NCI-H2227 treated with DMSO at 0.1 percent for 48 hours (cell line): ENCODE measurements at regions not wholly inside any gene's neighbourhood (a gene's known extent, or its start where the extent isn't known, plus 50 kb on each side); places are given as distances from the start of the nearest gene placed in this dataset.

Experiments used
- DNase-seq: peaks from one replicate; lab custom pipeline; 2025; lab: John Stamatoyannopoulos, UW

GRCh38 chr5:81914696-81915095, 57.1 kb upstream of the ATG10 start:
- DNase-seq: no peak

GRCh38 chr5:81912933-81913332, 58.9 kb upstream of the ATG10 start:
- no peak for DNase-seq

GRCh38 chr5:81909677-81910076, 62.1 kb upstream of the ATG10 start:
- DNase-seq: no peak

- DNase-seq: no peak
Observed at GRCh38 chr5:81908771-81909170, 63.1 kb upstream of the ATG10 start.

GRCh38 chr5:81908044-81908443, 63.8 kb upstream of the ATG10 start:
- DNase-seq: no peak

- no peak for DNase-seq
Observed at GRCh38 chr5:81907012-81907635, 64.7 kb upstream of the ATG10 start.

GRCh38 chr5:81906086-81906485, 65.7 kb upstream of the ATG10 start:
- no peak for DNase-seq

- no peak for DNase-seq
Observed at GRCh38 chr5:81904861-81905260, 67.0 kb upstream of the ATG10 start.

GRCh38 chr5:81904166-81904565, 67.7 kb upstream of the ATG10 start:
- no peak for DNase-seq

GRCh38 chr5:81901586-81901985, 70.2 kb upstream of the ATG10 start:
- DNase-seq: no peak

GRCh38 chr5:81899123-81899522, 72.7 kb upstream of the ATG10 start:
- no peak for DNase-seq

- DNase-seq: no peak
Observed at GRCh38 chr5:81898403-81898802, 73.4 kb upstream of the ATG10 start.

- DNase-seq: no peak
Observed at GRCh38 chr5:81896764-81897163, 75.1 kb upstream of the ATG10 start.

GRCh38 chr5:81895307-81895706, 76.5 kb upstream of the ATG10 start:
- DNase-seq: no peak

GRCh38 chr5:81893961-81894360, 77.9 kb upstream of the ATG10 start:
- DNase-seq: no peak

GRCh38 chr5:81884871-81885270, 87.0 kb upstream of the ATG10 start:
- no peak for DNase-seq

- DNase-seq: no peak
Observed at GRCh38 chr5:81883371-81883770, 88.5 kb upstream of the ATG10 start.

- no peak for DNase-seq
Observed at GRCh38 chr5:81881595-81881994, 90.2 kb upstream of the ATG10 start.

- no peak for DNase-seq
Observed at GRCh38 chr5:81879936-81880335, 91.9 kb upstream of the ATG10 start.

- no peak for DNase-seq
Observed at GRCh38 chr5:81878333-81878732, 93.5 kb upstream of the ATG10 start.

GRCh38 chr5:81866994-81867393, 104.8 kb upstream of the ATG10 start:
- no peak for DNase-seq

GRCh38 chr5:81860778-81861177, 109.9 kb upstream of the SSBP2 start:
- DNase-seq: no peak

GRCh38 chr5:81859624-81860023, 108.7 kb upstream of the SSBP2 start:
- no peak for DNase-seq
